Prostate gland (tissue), 2 donors: ENCODE measurements at regions not wholly inside any gene's neighbourhood (a gene's known extent, or its start where the extent isn't known, plus 50 kb on each side); places are given as distances from the start of the nearest gene placed in this dataset.

Experiments used
- POLR2A ChIP-seq: fragments of 450-650 bp; IDR thresholded peaks from one replicate; pipeline ENCODE4 v1.6.1; 2016; ENCODE audit warnings: antibody characterized with exemption, mild to moderate bottlenecking
- TF ChIP-seq, protein P1 (sequence below), 4 experiments: fragments of 200-600 bp in 2 of 4; fragments of 450-650 bp in 2 of 4; sonication (generic) in 2 of 4; IDR thresholded peaks; 1 replicate in 3 of 4; 2 replicates in 1 of 4; pipeline ENCODE4 v1.5.1; 2016 to 2019; ENCODE audit warnings: antibody characterized with exemption in 4 of 4, mild to moderate bottlenecking in 2 of 4, moderate library complexity in 2 of 4

DNA sequence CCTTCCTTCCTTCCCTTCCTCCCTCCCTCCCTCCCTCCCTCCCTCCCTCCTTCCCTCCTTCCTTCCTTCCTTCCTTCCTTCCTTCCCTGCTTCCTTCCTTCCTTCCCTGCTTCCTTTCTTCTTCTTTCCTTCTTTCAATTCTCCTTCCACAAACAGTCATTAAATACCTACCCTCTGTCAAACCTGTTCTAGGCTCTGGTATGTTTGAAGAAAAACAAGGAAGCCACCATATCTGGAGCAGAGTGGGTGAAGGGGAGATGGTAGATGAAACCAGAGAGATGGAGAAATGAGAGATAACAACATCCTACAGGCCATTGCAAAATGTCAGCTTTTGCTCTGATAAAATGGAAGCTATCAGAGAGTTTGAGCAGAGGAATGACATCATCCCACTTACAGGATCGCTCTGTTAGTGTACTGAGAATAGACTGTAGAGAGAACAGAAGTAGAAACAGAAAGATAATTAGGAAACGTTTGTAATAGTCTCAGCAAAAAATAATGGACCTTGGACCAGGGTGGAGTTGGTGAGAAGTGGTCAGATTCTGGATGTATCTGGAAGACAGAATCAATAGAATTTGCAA, 334.0 kb downstream of the STIM2 start:
- TF ChIP-seq, protein P1, sequence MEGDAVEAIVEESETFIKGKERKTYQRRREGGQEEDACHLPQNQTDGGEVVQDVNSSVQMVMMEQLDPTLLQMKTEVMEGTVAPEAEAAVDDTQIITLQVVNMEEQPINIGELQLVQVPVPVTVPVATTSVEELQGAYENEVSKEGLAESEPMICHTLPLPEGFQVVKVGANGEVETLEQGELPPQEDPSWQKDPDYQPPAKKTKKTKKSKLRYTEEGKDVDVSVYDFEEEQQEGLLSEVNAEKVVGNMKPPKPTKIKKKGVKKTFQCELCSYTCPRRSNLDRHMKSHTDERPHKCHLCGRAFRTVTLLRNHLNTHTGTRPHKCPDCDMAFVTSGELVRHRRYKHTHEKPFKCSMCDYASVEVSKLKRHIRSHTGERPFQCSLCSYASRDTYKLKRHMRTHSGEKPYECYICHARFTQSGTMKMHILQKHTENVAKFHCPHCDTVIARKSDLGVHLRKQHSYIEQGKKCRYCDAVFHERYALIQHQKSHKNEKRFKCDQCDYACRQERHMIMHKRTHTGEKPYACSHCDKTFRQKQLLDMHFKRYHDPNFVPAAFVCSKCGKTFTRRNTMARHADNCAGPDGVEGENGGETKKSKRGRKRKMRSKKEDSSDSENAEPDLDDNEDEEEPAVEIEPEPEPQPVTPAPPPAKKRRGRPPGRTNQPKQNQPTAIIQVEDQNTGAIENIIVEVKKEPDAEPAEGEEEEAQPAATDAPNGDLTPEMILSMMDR (IDR thresholded peaks at IDR 0.05): no peak
- no peak for TF ChIP-seq POLR2A
